ENCODE measurements at regions not wholly inside any gene's neighbourhood (a gene's known extent, or its start where the extent isn't known, plus 50 kb on each side); places are given as distances from the start of the nearest gene placed in this dataset.

DNA sequence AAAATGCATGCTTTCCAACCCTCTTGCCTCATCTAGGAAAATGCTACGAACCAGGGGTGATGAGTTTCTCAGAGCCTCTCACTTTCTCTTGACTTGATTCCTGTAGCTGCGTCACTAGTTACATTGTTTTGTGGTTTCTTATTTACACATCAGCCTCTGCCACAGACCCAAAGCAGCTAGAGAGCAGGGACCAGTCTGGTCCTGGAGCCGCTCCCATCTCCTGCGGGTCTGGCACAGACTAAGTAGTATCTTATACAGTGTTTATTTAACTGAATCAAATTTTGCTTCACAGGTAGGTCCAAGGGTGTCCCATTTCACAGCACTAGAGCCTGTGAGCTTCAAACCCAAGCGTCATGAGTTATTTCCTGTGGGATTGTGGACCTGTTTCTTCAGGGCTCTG is 310.5 kb downstream of the MYCN start:
- intact Hi-C loops (cut with DNase I) = no loop called here
- no peak for DNase-seq
- WGBS, 4 donors = 84 to 95% (median 87%) methylated on average over 5 of the region's 5 CpGs

GRCh38 chr2:16250466-16250865 is 310.1 kb downstream of the MYCN start:
- no peak for TF ChIP-seq POLR2A (IDR thresholded peaks at IDR 0.05)
- TF ChIP-seq CTCF (IDR thresholded peaks at IDR 0.05) = no peak
- no peak overlapping the region for H3K27ac ChIP-seq
- WGBS, 4 donors = 87 to 94% (median 90%) methylated on average over 8 of the region's 8 CpGs
- intact Hi-C loops (cut with DNase I) = no loop called here
- H3K4me3 ChIP-seq = no peak overlapping the region
- H3K27me3 ChIP-seq = peaks cover 3% of the 10 kb centered on the region
- H3K4me1 ChIP-seq (replicated peaks in 1 of 2) = no peaks in the 10 kb centered on the region
- no peak for DNase-seq
- no peaks in the 10 kb centered on the region for H3K9me3 ChIP-seq (replicated peaks in 1 of 3)
- no peaks in the 10 kb centered on the region for H3K36me3 ChIP-seq (replicated peaks in 1 of 2)

More for the DNA sequence above, 310.5 kb downstream of the MYCN start:
- H3K27ac ChIP-seq = no peak overlapping the region
- H3K4me3 ChIP-seq = no peak overlapping the region
- no peaks in the 10 kb centered on the region for H3K36me3 ChIP-seq (replicated peaks in 1 of 2)
- H3K9me3 ChIP-seq (replicated peaks in 1 of 3) = no peaks in the 10 kb centered on the region
- TF ChIP-seq CTCF (IDR thresholded peaks at IDR 0.05) (no peak), POLR2A (IDR thresholded peaks at IDR 0.05) (no peak)
- H3K27me3 ChIP-seq = peaks cover 3% of the 10 kb centered on the region
- H3K4me1 ChIP-seq (replicated peaks in 1 of 2) = no peaks in the 10 kb centered on the region

DNA sequence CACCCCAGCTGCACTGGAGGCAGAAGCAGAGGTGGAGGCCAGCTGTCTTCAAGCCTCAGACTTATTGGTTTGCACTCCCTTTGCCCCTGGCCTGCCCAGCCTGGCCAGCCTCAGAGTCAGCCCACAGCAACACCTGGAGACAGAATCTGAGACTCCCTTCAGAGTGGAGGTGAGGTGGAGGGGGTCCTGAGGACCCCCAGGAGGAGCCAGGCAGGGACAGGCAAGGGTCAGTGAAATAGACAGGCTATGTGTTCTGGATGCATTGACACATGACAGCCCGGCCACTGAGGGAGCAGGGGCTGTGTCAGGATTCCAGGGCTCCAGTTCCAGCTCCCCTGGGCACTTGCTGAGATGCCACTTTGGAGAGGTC is 309.7 kb downstream of the MYCN start:
- Histone ChIP-seq H3K27ac (no peak overlapping the region), H3K9me3 (replicated peaks in 1 of 3) (no peaks in the 10 kb centered on the region), H3K4me3 (no peak overlapping the region), H3K4me1 (replicated peaks in 1 of 2) (no peaks in the 10 kb centered on the region), H3K27me3 (peaks cover 3% of the 10 kb centered on the region), H3K36me3 (replicated peaks in 1 of 2) (no peaks in the 10 kb centered on the region)
- DNase-seq = no peak
- intact Hi-C loops (cut with DNase I) = no loop called here
- TF ChIP-seq POLR2A (IDR thresholded peaks at IDR 0.05) (no peak), CTCF (IDR thresholded peaks at IDR 0.05) (no peak)
- WGBS, 4 donors = 85 to 100% (median 100%) methylated on average over 1 of the region's 1 CpG; no CpG with 5 or more reads in 1 of the 4 donors

GRCh38 chr2:16249246-16250055 is 309.1 kb downstream of the MYCN start:
- no peak for DNase-seq
- 76 to 91% (median 84%) methylated on average over 19 to 22 of the region's 22 CpGs for WGBS, 4 donors
- TF ChIP-seq POLR2A (IDR thresholded peaks at IDR 0.05) = no peak
- TF ChIP-seq CTCF (IDR thresholded peaks at IDR 0.05) = no peak

More at GRCh38 chr2:16249246-16250055, 309.1 kb downstream of the MYCN start:
- peaks cover 3% of the 10 kb centered on the region for H3K27me3 ChIP-seq
- H3K4me3 ChIP-seq = no peak overlapping the region
- no peaks in the 10 kb centered on the region for H3K9me3 ChIP-seq (replicated peaks in 1 of 3)
- intact Hi-C loops (cut with DNase I) = no loop called here
- no peaks in the 10 kb centered on the region for H3K36me3 ChIP-seq (replicated peaks in 1 of 2)
- H3K4me1 ChIP-seq (replicated peaks in 1 of 2) = no peaks in the 10 kb centered on the region
- H3K27ac ChIP-seq = no peak overlapping the region
